ENCODE measurements at regions not wholly inside any gene's neighbourhood (a gene's known extent, or its start where the extent isn't known, plus 50 kb on each side); places are given as distances from the start of the nearest gene placed in this dataset.

- TF ChIP-seq CTCF (IDR thresholded peaks at IDR 0.05), result no peak
- TF ChIP-seq POLR2A (IDR thresholded peaks at IDR 0.05), result no peak
These were observed 98.7 kb downstream of the C5orf15 start for GRCh38 chr5:133869519-133870335.
